Islet of Langerhans (tissue), 1 donor: ENCODE measurements at regions not wholly inside any gene's neighbourhood (a gene's known extent, or its start where the extent isn't known, plus 50 kb on each side); places are given as distances from the start of the nearest gene placed in this dataset.

Source experiments
- FAIRE-seq: peaks from one replicate; lab custom pipeline; 2011; peaks lifted over from hg19 to GRCh38; lab: Jason Lieb, UNC

DNA sequence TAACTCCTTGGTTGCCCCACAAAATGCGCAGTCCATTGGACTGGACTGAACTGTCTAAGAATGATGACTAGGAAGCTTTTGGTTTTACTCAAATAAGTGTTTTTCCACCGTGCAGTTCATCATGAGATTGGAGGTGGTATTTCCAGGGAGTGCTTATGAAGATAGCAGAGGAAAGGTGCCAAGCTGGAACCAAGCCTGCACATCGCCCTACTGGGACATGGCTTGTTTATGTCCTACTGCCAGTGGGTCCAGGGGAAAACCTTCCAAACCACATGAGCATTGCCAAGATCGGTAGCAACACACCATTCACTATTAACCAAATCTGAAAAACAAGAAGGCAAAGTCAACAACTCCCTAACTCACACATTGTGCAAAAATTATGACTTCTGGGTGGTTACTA, 54.7 kb upstream of the DSCAM start:
- FAIRE-seq = no peak

DNA sequence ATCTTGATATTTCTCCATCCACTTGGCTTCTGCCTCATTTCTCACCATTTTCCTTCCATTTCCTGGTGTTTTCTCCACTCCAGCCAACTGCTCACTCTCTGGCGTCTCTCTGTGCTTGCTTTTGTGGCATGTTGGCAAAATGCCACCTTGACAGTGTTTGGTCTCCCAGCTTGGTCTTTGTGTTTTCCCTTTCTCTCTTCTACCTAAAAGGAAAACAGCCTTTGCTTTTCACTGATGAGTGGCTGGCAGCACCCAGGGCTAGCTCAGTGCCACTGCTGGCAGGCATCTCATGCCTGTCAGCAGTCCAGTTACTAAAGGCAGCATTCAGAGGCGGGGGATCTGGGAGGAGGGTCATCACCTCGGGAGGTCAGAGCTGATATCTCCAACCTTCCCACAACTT, 55.3 kb upstream of the DSCAM start:
- FAIRE-seq = no peak

DNA sequence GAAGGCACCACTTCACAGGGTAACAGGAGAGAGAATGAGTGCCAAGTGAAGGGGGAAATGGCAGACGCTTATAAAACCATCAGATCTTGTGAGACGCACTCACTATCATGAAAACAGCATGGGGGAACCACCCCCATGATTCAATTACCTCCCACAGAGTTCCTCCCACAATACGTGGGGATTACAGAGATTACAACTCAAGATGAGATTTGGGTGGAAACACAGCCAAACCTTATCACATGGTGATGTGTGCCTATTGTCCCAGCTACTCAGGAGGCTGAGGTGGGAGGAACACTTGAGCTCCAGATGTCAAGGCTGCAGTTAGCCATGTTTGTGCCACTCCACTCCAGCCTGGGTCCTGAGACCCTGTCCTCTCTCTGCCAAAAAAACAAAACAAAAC, 56.0 kb upstream of the DSCAM start:
- FAIRE-seq = no peak

DNA sequence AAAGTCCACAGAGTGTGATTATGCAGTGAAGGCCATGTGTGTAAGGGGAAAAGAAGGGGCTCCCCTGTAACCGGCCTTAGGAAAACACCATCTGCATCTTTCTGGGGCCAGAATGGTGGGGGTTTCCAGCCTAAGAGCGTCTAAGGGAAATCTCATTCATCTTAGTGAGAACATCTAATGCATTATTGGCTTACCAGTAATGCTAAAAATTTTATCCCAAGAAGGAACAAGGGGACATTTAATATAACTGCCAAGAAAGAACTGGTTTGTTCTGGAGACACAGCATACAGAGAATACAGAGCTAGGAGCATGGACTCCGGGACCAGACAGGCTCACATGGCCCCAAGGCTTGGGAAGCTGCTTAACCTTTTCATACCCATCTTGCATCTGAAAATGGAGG, 58.3 kb upstream of the DSCAM start:
- no peak for FAIRE-seq

DNA sequence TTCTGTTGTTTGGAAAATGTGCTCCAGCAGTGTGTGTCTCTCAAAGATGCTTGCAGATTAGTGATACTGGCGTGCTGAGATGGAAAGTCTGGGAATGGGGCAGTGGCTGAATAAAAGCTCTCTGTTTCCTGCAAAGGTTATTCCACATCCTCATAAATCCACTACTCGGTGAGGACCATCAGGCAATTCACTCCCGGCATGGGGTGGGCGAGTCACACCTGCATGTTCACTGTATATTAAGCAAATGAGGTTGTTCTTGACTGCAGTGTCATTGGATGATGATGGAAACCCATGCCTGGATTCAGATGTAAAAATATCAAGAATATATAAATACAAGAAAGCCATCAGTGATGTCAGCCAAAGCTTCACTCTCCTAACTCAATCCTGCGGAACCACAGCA, 65.4 kb upstream of the DSCAM start:
- no peak for FAIRE-seq

DNA sequence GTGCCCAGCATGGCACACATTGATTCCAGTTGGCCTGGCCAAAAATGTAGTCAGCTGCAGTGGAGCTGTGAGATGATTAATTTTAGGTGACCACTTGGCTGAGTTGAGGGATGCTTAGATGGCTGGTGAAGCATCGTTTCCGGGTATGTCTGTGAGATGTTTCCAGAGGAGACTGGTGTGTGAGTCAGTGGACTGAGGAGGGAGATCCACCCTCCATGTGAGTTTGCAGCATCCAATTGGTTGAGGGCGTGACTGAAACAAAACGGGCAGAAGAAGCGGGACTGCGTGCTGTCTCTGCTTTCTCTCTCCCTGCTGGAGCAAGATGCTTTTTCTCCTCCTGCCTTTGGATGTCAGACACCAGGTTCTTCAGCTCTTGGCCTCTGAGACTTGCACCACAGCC, 68.2 kb upstream of the DSCAM start:
- no peak for FAIRE-seq

DNA sequence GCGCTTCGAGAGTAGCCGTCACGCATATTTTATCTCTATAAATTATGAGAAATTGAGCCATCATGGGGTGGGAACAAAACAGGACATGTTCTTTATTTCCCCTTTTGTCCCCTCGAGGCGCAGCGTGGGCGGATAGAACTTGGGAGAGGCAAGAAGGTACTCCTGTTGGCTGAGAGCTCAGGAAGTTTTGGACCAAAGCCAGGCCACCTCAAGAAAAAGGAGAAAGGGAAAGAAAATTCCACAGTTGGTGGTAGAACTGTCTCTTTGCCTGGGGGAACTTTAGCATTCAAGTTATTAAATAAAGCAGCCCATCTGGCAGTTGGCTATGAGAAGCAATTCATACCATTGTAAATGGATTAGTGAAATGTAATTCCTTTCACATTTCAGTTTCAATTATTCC, 76.4 kb upstream of the DSCAM start:
- no peak for FAIRE-seq

DNA sequence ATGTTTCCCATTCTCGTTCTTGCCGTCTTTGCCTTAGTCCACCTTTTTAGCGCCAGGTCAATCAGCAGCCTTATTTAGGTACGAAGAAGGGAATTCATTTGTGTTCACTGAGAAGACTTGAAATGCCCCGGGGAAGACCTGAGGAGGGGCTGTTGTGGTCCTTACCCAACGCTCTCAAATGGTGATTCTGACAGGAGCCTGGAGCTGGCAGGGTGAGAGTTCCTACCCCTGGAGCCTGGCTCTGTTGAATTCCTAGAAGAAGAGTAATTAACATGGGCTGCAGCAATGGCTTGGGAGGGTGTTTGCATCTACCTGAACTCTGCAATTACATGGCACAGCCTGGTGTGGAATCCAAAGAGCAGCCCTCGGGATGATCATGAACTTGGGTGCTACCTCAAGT, 76.9 kb upstream of the DSCAM start:
- FAIRE-seq = no peak

DNA sequence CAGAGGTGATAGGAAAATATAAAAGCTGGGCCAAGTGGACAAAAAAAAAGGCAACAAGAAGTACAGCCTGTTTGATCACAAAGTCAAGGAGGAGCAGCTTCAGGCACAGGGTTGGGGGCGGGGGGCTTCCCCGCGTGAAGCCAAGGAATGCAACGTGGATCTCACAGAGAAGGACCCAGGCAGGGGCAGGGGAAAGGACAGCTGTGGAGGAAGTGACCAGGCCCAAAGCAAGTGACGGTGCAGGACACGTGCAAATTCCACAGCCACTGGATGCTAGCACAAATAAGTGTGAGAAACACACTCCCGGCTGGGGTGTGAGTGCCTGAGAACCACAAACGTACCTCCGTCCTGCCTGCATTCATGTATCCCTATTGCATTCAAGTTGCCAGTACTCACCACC, 77.7 kb upstream of the DSCAM start:
- FAIRE-seq = no peak

DNA sequence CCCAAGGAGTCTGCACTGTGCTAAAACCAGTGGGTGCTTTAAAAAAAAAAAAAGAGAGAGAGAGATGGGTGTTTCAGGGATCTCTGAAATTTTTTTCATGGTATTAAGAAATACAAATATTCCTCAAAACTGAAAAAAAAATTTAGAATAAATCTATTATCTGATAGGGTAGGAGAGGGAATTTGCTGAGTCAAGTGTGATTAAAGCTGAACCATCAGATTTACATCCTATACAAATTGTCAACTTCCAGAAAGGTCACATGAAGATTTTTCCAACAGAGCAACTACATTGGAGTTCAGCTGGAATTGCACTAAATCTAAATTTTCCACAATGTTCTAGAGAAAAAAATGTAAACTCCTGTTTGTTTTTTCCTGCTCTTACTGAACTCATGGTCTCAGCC, 79.3 kb upstream of the DSCAM start:
- FAIRE-seq = no peak

DNA sequence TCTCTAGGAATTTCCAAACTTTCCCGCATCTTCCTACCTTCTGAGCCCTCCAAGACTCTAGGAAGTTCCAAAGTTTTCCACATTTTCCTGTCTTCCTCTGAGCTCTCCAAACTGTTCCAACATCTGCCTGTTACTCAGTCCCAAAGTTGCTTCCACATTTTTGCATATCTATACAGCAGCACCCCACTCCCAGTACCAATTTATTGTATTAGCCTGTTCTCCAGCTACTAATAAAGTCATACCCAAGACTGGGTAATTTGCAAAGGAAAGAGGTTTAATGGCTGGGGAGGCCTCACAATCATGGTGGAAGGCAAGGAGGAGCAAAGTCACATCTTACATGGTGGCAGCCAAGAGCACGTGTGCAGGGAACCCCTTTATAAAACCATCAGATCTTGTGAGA, 82.9 kb upstream of the DSCAM start:
- no peak for FAIRE-seq

DNA sequence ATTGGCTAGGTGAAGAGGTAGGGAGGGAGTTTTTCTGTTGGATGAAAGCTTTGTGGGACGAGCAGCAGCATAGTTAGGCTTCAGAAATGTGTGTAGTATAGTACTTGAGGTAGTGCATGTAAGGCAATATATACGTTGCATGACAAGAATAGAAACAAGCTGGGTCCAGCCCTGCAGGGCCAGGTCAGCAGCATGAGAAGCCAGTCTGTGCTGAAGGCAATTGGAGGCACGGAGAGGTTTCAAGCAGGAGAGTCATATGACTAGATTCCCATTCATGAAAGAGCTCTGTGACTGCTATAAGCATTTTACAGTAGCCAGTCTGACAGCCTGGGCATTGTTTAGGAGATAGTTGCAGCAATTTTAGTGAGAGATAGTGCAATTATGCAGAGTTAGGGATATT, 84.2 kb upstream of the DSCAM start:
- no peak for FAIRE-seq

DNA sequence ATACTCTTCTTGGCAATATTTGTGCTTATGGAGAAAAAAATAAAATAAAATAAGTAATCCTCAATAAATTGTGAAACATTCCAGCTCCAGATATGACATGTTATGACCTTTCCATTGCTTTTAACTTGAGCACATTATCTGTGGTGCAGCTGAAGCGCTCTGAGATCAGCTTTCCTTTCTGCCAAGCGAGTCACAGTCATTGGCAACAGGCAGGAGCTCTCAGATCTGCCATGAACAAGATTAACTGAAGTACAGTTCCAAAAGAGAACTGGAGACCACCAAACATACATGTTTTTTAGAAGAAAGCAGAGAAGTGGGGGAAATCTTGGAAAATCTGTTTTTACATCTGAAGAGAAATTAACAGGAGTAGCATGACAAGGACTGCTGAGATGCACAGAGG, 89.2 kb upstream of the DSCAM start:
- FAIRE-seq = no peak

DNA sequence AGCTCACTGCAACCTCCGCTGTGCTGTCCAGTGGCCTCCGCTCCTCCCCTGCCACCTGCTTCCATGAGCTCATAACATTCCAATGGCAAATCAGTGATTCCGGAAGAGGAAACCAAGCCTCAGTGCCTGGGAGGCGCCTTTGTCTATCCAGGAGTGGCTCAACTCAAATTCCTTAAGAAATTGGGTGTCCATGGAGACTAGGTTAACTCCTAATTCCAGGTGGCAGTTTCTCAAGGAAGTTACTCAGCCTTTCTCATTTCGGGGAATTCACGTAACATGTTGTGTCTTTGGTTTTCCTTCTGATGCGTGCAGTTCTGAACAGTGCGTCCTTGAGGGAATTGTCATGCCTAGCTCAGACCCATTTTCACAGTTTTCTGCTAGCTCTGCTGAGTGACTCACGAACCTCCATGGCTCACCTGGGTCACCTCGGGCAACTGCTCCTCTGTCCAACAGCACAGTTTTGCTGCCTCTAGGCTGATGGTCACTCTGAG, 89.9 kb upstream of the DSCAM start:
- no peak for FAIRE-seq

DNA sequence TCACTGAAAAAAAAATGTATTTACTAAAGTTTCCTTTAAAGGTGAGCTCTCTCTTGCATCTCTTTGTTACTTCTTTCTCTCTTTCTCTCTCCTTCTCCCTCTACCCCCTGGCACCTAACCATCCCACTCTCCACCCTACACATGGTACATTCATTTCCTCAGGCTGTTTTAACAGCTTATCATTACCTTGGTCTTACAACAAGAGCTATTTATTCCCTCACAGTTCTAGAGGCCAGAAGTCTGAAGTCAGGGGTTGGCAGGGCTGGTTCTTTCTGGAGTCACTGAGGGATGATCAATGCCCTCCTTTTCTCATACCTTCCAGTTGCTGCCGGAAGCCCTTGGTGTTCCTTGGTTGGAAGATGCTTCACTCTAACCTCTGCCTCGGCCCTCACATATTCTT, 91.1 kb upstream of the DSCAM start:
- no peak for FAIRE-seq

DNA sequence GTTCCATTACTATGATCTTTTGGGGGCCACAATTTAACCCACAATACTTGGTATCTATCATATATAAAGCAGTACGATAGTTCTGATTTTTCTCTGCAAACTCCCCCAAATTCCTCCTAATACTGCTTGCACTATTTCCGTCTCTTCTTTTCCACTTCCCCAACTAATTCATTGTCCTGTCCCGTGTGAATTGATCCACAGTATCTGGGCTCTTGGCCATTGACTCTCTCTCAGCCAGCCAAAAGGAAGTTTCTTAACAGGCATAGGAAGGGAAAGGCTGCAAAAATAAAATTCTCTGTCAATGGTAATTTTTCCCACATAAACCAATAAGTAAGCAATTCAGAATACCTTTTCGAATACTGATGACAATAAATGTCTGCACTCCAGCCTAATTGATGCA, 91.7 kb upstream of the DSCAM start:
- no peak for FAIRE-seq

DNA sequence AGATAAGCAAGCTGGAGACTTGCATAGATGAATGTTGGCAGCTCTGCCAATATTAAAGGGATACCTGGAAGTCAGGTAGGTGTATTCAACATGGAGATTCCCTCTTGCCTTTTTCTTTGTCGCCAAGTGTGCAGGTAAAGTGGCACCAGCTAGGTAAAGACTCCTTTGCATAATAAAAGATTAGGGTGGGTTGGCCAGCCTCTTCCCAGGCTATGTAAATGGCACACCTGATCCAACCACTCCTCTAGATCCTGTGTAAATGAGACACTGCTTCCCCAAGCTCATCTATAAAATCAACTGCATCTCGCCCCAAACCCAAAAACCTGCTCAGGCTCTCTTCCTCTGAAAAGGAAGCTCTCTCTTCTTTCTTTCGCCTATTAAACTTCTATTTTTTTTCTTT, 100.8 kb upstream of the DSCAM start:
- no peak for FAIRE-seq

DNA sequence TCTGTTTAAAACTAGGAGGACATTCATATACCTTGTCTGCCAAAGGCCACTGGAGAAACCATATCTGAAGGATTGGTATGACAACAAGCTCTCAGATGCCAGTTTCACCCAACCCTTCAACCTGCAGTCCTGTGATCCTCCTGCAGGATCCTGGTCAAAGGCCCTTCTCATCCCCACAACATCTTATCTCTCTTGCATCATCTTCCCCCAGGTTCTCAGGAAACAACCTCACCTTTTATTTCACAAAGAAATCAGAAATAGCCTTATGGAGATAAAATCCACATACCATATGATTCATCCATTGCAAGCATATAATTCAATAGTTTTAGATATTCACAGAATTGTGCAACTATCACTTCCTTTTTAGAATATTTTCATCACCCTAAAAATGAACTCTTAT, 104.0 kb upstream of the DSCAM start:
- no peak for FAIRE-seq

DNA sequence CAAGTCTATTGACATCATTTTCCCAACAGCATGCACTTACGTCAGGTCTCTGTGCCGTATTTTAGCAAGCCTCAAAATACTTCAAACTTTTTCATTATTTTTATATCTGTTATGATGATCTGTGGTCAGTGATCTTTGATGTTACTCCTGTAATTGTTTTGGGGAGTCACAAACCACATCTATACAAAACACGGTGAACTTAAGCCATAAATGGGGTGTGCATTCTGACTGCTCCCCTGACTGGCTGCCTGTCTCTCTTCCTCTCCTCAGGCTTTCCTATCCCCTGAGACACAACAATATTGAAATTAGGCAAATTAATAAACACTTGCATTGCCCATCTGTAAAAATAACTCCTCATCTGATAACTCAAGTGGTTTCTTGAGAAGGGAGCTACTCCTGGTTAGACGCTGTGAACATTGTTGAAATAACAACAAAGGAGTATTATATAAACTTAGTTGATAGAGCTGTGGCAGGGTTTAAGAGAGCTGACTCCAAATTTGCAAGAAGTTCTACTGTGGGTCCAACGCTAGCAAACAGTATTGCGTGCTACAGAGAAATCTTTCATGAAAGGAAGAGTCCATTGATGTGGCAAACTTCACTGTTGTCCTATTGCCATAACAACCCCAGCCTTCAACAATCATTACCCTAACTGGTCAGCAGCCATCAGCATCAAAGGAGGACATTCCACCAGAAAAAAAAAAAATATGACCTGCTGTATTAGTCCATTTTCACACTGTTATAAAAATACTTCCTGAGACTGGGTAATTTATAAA, 105.8 kb upstream of the DSCAM start:
- FAIRE-seq = no peak

DNA sequence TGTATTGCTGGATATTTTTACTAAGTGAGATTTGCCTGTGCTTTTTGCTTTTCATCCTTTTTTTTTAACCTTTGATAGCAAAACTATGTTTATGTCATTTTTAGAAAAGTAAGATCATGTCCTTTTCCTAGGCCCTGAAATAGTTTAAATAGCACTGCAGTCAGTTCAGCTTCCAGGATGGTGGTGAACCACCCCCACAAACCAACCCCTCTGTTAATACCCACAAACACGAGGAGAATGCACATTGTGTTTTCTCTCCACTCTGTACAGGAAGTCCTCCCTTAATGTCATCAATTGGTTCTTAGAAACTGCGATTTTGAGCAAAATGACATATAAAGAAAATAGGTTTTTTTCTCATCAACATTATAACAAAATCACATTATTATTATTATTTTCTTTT, 117.7 kb upstream of the DSCAM start:
- FAIRE-seq = no peak

DNA sequence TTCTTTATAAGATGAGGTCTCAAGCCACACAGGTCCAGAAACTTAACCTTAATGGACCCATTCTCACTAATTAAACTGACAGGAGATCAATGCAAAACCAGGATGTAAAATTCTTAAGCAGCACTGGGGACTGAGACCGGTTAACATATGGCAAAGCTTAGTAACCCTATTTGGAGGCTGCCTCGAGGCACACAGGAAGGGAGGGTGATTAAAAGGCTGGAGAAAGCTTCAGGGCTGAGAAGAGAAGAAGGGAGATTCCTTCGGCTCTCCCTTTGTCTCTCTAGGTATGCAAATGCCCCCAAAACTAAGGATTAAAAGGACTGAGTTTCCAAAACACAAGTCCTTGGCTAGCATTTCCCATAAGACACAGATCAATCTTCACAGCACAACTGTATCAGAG, 120.8 kb upstream of the DSCAM start:
- FAIRE-seq = no peak

DNA sequence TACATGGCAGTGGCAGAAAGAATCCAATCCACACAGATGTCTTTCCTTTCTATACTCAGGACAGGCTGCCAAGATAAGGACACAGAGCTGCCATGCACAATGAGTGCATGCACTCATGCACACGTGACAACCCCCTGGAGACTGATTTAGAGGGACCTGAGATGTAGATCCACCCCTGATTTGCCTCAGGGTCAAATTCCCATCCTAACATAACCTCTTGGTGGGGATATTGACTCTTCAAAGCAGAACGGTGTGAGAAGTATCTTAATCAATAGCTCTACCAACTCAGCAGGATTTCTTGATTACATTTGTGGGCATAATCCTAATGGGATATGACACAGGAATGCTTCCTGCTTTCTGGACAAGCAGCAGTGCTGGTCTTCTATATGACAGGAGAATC, 125.2 kb upstream of the DSCAM start:
- FAIRE-seq = no peak

DNA sequence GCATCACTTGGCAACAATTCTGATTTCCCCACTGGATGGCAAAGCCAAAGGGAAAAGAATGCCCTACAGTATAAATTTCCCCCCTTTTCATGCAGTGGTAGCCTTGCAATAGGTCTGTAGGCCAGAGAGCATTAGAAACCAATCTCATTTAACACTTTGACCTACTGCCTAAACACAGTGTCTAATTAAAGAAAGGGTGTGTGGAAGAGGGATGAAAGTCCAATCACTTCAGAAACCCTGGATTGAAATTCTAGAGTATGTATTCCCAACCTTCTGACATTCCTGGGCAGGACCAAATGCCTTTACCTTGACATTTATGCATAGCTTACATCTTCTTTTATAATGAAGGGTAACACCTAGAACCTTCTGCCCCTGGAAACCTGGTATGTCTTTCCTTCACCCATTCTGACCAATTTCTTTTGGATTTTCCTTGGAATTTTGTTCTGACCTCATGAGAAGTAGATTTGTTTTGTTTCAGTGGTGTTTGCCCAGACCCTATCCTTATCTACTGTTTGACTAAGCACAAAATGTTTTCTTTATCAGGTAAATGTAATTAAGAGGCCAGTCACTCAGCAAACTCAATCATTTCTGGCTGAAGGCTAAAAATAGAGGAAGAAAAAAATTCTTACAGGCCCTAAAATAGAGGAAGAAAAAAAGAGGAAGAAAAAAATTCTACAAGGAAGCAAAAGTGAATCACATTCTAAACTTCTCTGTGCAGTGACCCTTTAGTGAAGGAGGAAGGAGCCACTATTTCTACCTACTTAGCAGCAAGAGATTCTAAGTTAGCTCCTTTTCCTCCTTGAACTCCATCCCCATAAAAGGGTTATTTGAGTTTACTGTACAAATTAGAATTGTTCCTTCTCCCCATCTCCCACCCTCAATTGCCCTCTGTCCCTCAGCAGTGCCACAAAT, 129.5 kb upstream of the DSCAM start:
- FAIRE-seq = no peak

DNA sequence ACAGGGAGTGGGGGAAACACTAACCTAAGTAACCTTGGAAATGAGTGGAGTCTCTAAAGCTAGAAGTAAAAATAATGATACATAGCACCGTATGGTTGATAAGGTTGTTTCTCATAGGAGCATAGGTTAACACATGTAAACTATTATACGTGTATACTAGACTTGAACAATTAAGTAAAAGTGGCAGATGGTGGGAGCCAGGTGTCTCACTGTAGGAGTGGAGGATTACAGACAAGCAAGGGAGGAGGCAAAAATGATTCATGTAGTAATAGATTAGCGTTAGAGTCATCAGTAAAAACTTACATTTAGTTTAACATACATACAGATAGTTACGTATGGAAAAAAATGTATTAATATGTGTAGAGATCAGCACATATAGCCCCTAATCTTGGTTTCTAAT, 138.4 kb upstream of the DSCAM start:
- no peak for FAIRE-seq
